ENCODE measurements at regions not wholly inside any gene's neighbourhood (a gene's known extent, or its start where the extent isn't known, plus 50 kb on each side); places are given as distances from the start of the nearest gene placed in this dataset.
"Not testable (repeated sequence)": the region's sequence is repeated elsewhere in the genome, so short reads cannot be mapped to it uniquely, and the experiment has no call there.

DNA sequence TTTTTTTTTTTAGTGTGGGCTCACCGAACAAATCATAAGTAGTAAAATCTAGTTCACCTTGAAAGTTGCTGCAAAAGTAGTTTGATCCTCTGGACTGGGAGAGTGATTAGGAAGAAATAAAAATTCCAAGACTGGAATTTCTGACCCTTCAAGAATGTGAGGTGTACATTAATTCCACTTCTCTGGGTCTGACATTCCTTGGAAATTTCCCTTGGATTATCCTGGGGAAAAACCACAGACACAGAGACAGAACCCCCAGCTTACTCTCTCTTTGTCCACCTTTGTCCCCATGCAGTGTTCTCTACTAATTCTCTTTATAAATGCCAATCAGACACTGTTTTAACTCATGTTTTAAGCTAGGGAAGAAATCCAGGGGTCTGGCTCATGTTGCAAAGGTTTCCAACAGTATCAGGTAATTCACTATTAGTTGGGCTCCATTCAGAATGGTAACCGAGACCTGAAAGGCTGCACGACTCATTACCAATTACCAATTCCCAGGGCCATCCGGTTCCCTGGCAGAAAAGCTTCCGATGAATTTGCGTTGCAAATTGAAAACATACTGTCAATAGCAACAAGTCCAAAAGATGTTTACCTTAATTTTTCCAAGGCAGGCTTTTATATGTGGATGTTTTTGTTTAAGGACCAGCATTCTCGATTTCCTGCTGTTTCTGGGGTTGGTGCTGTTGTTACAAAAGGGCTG is 86.3 kb downstream of the BAMBI start:
- peaks cover 0 to under 1% (median 0%) of the 10 kb centered on the region in 4 donors for H3K4me1 ChIP-seq
- no peak overlapping the region for H3K4me3 ChIP-seq
- no peaks in the 10 kb centered on the region for H3K36me3 ChIP-seq
- no peak overlapping the region for H3K27ac ChIP-seq
- H3K9me3 ChIP-seq, result no peaks in the 10 kb centered on the region
- H3K27me3 ChIP-seq, result no peaks in the 10 kb centered on the region
- DNase-seq (ENCODE audit: low spot score in 2 of 2), result no peak
- WGBS, 2 donors, result 63 to 76% methylated on average over 7 of the region's 7 CpGs
- TF ChIP-seq, protein P1, sequence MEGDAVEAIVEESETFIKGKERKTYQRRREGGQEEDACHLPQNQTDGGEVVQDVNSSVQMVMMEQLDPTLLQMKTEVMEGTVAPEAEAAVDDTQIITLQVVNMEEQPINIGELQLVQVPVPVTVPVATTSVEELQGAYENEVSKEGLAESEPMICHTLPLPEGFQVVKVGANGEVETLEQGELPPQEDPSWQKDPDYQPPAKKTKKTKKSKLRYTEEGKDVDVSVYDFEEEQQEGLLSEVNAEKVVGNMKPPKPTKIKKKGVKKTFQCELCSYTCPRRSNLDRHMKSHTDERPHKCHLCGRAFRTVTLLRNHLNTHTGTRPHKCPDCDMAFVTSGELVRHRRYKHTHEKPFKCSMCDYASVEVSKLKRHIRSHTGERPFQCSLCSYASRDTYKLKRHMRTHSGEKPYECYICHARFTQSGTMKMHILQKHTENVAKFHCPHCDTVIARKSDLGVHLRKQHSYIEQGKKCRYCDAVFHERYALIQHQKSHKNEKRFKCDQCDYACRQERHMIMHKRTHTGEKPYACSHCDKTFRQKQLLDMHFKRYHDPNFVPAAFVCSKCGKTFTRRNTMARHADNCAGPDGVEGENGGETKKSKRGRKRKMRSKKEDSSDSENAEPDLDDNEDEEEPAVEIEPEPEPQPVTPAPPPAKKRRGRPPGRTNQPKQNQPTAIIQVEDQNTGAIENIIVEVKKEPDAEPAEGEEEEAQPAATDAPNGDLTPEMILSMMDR (IDR thresholded peaks at IDR 0.05), result no peak
- TF ChIP-seq EP300 (IDR thresholded peaks at IDR 0.05) (no peak), POLR2A (IDR thresholded peaks at IDR 0.05) (no peak)

DNA sequence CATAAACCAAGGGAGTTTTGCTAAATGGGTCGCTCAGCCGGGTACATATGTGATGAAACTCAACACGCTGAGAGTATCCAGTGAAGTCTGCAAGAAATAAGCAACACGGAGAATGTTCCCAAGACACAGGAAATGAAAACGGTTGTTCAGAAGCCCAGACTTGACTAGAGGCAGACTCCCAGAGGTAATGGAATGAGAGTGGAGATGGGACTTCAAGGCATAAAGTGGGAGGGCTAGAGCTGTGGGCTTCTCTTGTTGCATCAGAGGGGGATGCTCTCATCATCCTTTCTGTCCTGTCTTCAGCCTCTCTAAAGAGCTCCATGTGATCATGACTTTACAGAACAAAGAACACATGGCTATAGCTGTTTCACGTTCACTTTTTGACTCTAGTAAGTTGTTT is 88.3 kb downstream of the BAMBI start:
- no peak for DNase-seq (ENCODE audit: low spot score in 2 of 2)
- Histone ChIP-seq H3K4me1 (peaks cover 0 to 2% (median 0%) of the 10 kb centered on the region in 4 donors), H3K36me3 (no peaks in the 10 kb centered on the region), H3K27me3 (no peaks in the 10 kb centered on the region), H3K9me3 (no peaks in the 10 kb centered on the region), H3K4me3 (no peak overlapping the region), H3K27ac (no peak overlapping the region)
- 48 to 50% methylated on average over 6 of the region's 6 CpGs for WGBS, 2 donors
- no peak for TF ChIP-seq EP300 (IDR thresholded peaks at IDR 0.05)
- TF ChIP-seq POLR2A (IDR thresholded peaks at IDR 0.05), result no peak
- TF ChIP-seq, protein P1 (IDR thresholded peaks at IDR 0.05), result no peak

DNA sequence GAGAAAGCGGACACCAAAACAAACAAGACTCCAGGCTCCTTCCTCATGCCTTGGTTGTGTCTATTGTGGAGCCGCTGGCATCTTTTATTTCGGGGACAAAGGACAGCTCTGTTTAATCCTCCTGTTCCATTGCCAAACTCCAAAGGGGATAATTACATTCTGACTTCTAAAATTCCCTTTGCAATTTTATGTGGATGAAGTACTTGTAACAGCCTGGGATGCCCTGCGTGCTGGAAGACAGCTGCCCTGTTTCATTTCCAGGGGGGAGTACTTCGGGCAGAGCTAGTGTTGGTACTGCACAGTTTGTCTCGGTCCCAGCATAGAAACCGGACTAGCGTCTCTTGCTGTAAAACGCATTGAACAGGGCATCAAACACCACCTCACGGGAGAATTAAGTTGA is 90.9 kb downstream of the BAMBI start:
- Histone ChIP-seq H3K4me1 (peaks cover 0 to 2% (median 0%) of the 10 kb centered on the region in 4 donors), H3K4me3 (no peak overlapping the region), H3K36me3 (no peaks in the 10 kb centered on the region), H3K9me3 (no peaks in the 10 kb centered on the region), H3K27ac (no peak overlapping the region), H3K27me3 (no peaks in the 10 kb centered on the region)
- 44 to 59% methylated on average over 10 of the region's 10 CpGs for WGBS, 2 donors
- TF ChIP-seq POLR2A (IDR thresholded peaks at IDR 0.05) (no peak), EP300 (IDR thresholded peaks at IDR 0.05) (no peak)
- TF ChIP-seq, protein P1 (IDR thresholded peaks at IDR 0.05), result no peak
- DNase-seq (ENCODE audit: low spot score in 2 of 2), result no peak

DNA sequence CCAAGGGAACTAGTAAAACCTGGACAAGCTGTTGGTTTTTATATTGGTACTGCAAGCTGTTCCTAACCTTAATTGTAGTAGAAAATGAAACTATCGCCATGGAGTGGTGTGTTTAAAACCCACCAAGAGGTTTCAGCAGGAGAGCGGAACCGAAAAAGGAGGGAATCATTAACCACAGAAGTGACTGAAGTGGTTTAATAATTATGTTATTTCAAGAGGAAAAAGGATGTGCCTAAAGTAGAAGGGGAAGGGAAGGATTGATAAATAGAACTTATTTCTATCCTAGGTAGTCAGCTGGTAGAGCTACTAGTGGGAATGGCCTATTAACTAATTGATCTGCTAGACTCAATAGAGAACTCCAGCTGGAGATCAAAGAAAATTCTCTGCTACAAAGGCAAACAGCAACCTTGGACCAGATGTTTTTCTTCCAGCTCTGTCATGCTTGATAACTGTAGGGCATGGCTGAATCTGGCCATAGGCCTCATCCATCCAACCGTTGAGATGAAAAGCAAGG is 91.8 kb downstream of the BAMBI start:
- no peaks in the 10 kb centered on the region for H3K9me3 ChIP-seq
- TF ChIP-seq, protein P1 (IDR thresholded peaks at IDR 0.05), result no peak
- H3K4me3 ChIP-seq, result no peak overlapping the region
- H3K36me3 ChIP-seq, result no peaks in the 10 kb centered on the region
- peaks cover 0 to 2% (median 0%) of the 10 kb centered on the region in 4 donors for H3K4me1 ChIP-seq
- no peak for DNase-seq (ENCODE audit: low spot score in 2 of 2)
- H3K27ac ChIP-seq, result no peak overlapping the region
- 56 to 58% methylated on average over 4 of the region's 4 CpGs for WGBS, 2 donors
- H3K27me3 ChIP-seq, result no peaks in the 10 kb centered on the region

DNA sequence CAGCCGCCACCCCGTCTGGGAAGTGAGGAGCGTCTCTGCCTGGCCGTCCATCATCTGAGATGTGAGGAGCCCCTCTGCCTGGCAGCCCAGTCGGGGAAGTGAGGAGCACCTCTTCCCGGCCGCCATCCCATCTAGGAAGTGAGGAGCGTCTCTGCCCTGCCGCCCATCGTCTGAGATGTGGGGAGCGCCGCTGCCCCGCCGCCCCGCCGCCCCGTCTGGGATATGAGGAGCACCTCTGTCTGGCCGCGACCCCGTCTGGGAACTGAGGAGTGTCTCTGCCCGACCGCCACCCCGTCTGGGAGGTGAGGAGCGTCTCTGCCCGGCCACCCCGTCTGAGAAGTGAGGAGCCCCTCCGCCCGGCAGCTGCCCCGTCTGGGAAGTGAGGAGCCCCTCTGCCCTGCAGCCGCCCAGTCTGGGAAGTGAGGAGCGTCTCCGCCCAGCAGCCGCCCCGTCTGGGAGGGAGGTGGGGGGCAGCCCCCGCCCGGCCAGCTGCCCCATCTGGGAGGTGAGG is 94.3 kb downstream of the BAMBI start:
- H3K9me3 ChIP-seq; DNase-seq (ENCODE audit: low spot score in 2 of 2); H3K4me1 ChIP-seq; H3K27ac ChIP-seq; H3K4me3 ChIP-seq; H3K36me3 ChIP-seq; H3K27me3 ChIP-seq: not testable (repeated sequence)
- 98% methylated on average over 16 to 27 of the region's 36 CpGs for WGBS, 2 donors

Data from tibial nerve (tissue), 4 donors.